Fibroblast of lung (primary cell): ENCODE measurements at regions not wholly inside any gene's neighbourhood (a gene's known extent, or its start where the extent isn't known, plus 50 kb on each side); places are given as distances from the start of the nearest gene placed in this dataset.

ENCODE experiments used
- CTCF ChIP-seq, 2 donors: IDR thresholded peaks in 1 of 2; conservative IDR thresholded peaks in 1 of 2; 1 replicate in 1 of 2; 2 replicates in 1 of 2; pipeline ENCODE4 v1.5.1; 2011 to 2012; ENCODE audit warnings: low read length in 2 of 2, control low read depth in 1 of 2, inconsistent platforms in 1 of 2, low read depth in 1 of 2, mild to moderate bottlenecking in 1 of 2
- EZH2 ChIP-seq: IDR thresholded peaks from 2 replicates; pipeline ENCODE4 v1.5.1; 2012; ENCODE audit warnings: low read length, control low read depth, mild to moderate bottlenecking; ENCODE audit errors: missing control alignments

- TF ChIP-seq CTCF (conservative IDR thresholded peaks at IDR 0.05 in 1 of 2, IDR thresholded peaks at IDR 0.05 in 1 of 2; ENCODE audit: low read depth in 1 of 2, low read length in 2 of 2) = no peak
- TF ChIP-seq EZH2 = no peak
Observed at GRCh38 chr4:25477221-25477620, 100.2 kb downstream of the ANAPC4 start.
